DOHH2 (cell line): ENCODE measurements at regions not wholly inside any gene's neighbourhood (a gene's known extent, or its start where the extent isn't known, plus 50 kb on each side); places are given as distances from the start of the nearest gene placed in this dataset.

ENCODE experiments used
- CTCF ChIP-seq: fragments of 200-600 bp; sonication (generic); IDR thresholded peaks from one replicate; pipeline ENCODE4 v1.5.1; 2014; ENCODE audit warnings: antibody characterized with exemption, mild to moderate bottlenecking, low read depth, low read length; ENCODE audit not compliant: poor library complexity, severe bottlenecking
- EZH2phosphoT487 ChIP-seq: fragments of 200-600 bp; sonication (generic); IDR thresholded peaks from 2 replicates; pipeline ENCODE4 v1.6.1; 2017; ENCODE audit warnings: borderline replicate concordance, mild to moderate bottlenecking, antibody characterized with exemption, low read length, moderate library complexity, mixed read lengths

DNA sequence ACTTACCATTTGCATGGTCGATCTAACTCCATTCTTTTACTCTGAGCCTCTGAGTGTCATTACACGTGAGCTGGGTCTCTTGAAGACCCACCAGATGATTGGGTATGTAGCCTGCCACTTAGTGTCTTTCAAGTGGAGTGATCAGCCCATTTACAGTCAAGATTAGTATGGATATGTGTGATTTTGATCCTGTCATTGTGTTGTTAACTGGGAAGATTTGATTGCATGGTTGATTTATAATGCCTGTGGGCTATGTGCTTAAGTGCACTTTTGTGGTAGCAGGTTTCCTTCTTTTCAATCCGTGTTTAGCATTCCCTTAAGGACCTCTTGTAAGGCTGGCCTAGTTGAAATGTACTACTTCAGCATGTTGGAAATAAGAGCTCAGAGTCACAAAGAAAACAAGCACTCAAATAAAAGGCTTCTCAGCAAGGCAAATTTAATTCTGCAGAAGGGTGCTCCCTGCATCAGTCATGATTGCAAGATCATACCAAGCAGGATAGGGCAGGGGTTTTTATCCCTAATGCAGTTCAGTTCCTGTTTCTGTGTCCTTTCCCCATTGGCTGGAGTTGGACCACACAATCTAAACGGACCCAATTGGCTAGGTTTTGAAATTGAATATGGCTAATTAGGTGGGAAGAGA, 230.7 kb upstream of the SYT4 start:
- no peak for TF ChIP-seq CTCF
- TF ChIP-seq EZH2phosphoT487 = no peak
